ENCODE measurements at regions not wholly inside any gene's neighbourhood (a gene's known extent, or its start where the extent isn't known, plus 50 kb on each side); places are given as distances from the start of the nearest gene placed in this dataset.

- no peak for TF ChIP-seq CTCF (conservative IDR thresholded peaks at IDR 0.05; ENCODE audit: low read depth, low read length)
- TF ChIP-seq EZH2 (IDR thresholded peaks at IDR 0.05; ENCODE audit: borderline replicate concordance, low read depth, low read length, poor library complexity, severe bottlenecking) = no peak
Observed at GRCh38 chrX:65859299-65859698, 180.6 kb downstream of the VSIG4 start.
